MM.1S (cell line): ENCODE measurements at regions not wholly inside any gene's neighbourhood (a gene's known extent, or its start where the extent isn't known, plus 50 kb on each side); places are given as distances from the start of the nearest gene placed in this dataset.

Source experiments
- EZH2 ChIP-seq: fragments of 300-600 bp; sonication (generic); optimal IDR thresholded peaks from 2 replicates; pipeline ENCODE3; 2017; ENCODE audit warnings: low read depth, mild to moderate bottlenecking, antibody characterized with exemption, low read length, mixed read lengths
- EZH2phosphoT487 ChIP-seq: fragments of 300-600 bp; sonication (generic); IDR thresholded peaks from 2 replicates; pipeline ENCODE4 v1.6.1; 2018; ENCODE audit warnings: antibody characterized with exemption, low read length
- TF ChIP-seq, protein P1 (sequence below): fragments of 300-600 bp; sonication (generic); IDR thresholded peaks from 2 replicates; pipeline ENCODE4 v1.5.1; 2016; ENCODE audit warnings: antibody characterized with exemption, low read length, mixed read lengths

DNA sequence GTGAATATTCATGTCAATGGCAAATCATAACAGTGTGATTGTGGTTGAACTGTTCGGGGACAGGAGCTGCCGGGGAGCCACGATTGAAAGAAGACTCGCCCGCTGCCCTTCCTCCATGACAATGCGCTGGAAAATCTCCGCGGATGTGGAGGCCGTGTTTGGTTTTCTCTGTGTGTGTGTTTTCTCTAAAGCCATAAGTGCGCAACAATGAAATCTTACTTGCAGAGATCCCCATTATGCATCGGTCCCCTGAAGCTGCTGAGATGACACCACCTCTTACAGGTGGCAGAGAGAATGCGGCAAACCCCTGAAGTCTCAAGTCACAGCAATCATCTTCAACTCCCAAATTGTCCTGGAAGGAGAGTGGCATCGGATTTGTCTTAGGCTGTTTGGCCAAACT lies 442.3 kb upstream of the MKI67 start:
- TF ChIP-seq, protein P1, sequence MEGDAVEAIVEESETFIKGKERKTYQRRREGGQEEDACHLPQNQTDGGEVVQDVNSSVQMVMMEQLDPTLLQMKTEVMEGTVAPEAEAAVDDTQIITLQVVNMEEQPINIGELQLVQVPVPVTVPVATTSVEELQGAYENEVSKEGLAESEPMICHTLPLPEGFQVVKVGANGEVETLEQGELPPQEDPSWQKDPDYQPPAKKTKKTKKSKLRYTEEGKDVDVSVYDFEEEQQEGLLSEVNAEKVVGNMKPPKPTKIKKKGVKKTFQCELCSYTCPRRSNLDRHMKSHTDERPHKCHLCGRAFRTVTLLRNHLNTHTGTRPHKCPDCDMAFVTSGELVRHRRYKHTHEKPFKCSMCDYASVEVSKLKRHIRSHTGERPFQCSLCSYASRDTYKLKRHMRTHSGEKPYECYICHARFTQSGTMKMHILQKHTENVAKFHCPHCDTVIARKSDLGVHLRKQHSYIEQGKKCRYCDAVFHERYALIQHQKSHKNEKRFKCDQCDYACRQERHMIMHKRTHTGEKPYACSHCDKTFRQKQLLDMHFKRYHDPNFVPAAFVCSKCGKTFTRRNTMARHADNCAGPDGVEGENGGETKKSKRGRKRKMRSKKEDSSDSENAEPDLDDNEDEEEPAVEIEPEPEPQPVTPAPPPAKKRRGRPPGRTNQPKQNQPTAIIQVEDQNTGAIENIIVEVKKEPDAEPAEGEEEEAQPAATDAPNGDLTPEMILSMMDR = no peak
- TF ChIP-seq EZH2 = no peak
- no peak for TF ChIP-seq EZH2phosphoT487
